ENCODE measurements at regions not wholly inside any gene's neighbourhood (a gene's known extent, or its start where the extent isn't known, plus 50 kb on each side); places are given as distances from the start of the nearest gene placed in this dataset.

DNA sequence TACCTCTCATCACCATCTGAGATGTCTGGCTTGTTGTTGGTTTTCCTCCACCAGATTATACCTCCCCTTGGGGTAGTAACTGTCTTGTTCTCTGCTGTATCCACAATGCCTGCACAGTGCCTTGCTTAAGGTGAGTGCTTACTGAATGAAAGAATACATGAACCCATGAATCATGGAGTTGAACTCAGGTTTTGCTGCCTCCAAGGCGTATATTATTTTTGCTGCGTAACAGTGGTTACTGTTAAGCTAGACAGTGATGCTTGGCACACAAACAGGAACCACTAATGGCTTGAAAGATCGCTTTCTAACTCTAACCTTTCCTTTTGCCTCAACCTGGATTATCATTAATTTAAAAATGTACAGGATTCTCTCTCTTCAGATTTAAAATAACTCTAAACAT, 695.8 kb downstream of the TOX3 start:
- intact Hi-C loops (cut with DNase I), result no loop called here
- 93 to 94% (median 93%) methylated on average over 3 of the region's 3 CpGs for WGBS, 3 donors
- ATAC-seq, result no peak
- no peak for DNase-seq
- Histone ChIP-seq H3K9me3 (no peaks in the 10 kb centered on the region), H3K27ac (no peak overlapping the region), H3K36me3 (ENCODE audit: insufficient read depth in 1 of 2, low read depth in 1 of 2) (no peaks in the 10 kb centered on the region), H3K4me3 (no peak overlapping the region), H3K4me1 (no peaks in the 10 kb centered on the region), H3K27me3 (ENCODE audit: insufficient read depth in 3 of 3, low read length in 2 of 3) (no peaks in the 10 kb centered on the region)
- TF ChIP-seq, protein P1, sequence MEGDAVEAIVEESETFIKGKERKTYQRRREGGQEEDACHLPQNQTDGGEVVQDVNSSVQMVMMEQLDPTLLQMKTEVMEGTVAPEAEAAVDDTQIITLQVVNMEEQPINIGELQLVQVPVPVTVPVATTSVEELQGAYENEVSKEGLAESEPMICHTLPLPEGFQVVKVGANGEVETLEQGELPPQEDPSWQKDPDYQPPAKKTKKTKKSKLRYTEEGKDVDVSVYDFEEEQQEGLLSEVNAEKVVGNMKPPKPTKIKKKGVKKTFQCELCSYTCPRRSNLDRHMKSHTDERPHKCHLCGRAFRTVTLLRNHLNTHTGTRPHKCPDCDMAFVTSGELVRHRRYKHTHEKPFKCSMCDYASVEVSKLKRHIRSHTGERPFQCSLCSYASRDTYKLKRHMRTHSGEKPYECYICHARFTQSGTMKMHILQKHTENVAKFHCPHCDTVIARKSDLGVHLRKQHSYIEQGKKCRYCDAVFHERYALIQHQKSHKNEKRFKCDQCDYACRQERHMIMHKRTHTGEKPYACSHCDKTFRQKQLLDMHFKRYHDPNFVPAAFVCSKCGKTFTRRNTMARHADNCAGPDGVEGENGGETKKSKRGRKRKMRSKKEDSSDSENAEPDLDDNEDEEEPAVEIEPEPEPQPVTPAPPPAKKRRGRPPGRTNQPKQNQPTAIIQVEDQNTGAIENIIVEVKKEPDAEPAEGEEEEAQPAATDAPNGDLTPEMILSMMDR (IDR thresholded peaks at IDR 0.05), result no peak

- TF ChIP-seq, protein P1 (IDR thresholded peaks at IDR 0.05), result no peak
- WGBS, 3 donors, result 41 to 53% (median 45%) methylated on average over 1 of the region's 1 CpG
- H3K4me3 ChIP-seq, result no peak overlapping the region
- no peak for ATAC-seq
- H3K27me3 ChIP-seq (ENCODE audit: insufficient read depth in 3 of 3, low read length in 2 of 3), result no peaks in the 10 kb centered on the region
- H3K36me3 ChIP-seq (ENCODE audit: insufficient read depth in 1 of 2, low read depth in 1 of 2), result no peaks in the 10 kb centered on the region
- no peak for DNase-seq
- H3K4me1 ChIP-seq, result no peaks in the 10 kb centered on the region
- no peak overlapping the region for H3K27ac ChIP-seq
- intact Hi-C loops (cut with DNase I), result no loop called here
- no peaks in the 10 kb centered on the region for H3K9me3 ChIP-seq
These were observed 697.2 kb downstream of the TOX3 start for GRCh38 chr16:51849715-51850114.

- ATAC-seq (no peak), DNase-seq (no peak)
- H3K27ac ChIP-seq, result no peak overlapping the region
- no peaks in the 10 kb centered on the region for H3K36me3 ChIP-seq (ENCODE audit: insufficient read depth in 1 of 2, low read depth in 1 of 2)
- H3K4me3 ChIP-seq, result no peak overlapping the region
- WGBS, 3 donors, result 43 to 54% (median 53%) methylated on average over 19 of the region's 19 CpGs
- TF ChIP-seq, protein P1 (IDR thresholded peaks at IDR 0.05), result no peak
- H3K27me3 ChIP-seq (ENCODE audit: insufficient read depth in 3 of 3, low read length in 2 of 3), result peaks cover 0 to 1% (median 0%) of the 10 kb centered on the region in 3 donors
- intact Hi-C loops (cut with DNase I), result no loop called here
- no peaks in the 10 kb centered on the region for H3K4me1 ChIP-seq
- H3K9me3 ChIP-seq, result no peaks in the 10 kb centered on the region
These were observed 694.7 kb upstream of the SALL1 start for GRCh38 chr16:51845586-51846305.

- 25 to 45% (median 34%) methylated on average over 1 of the region's 1 CpG for WGBS, 3 donors
- ATAC-seq (no peak), DNase-seq (no peak)
These were observed 688.8 kb upstream of the SALL1 start for GRCh38 chr16:51839727-51840462.

More at GRCh38 chr16:51839727-51840462, 688.8 kb upstream of the SALL1 start:
- H3K36me3 ChIP-seq (ENCODE audit: insufficient read depth in 1 of 2, low read depth in 1 of 2), result no peaks in the 10 kb centered on the region
- H3K27me3 ChIP-seq (ENCODE audit: insufficient read depth in 3 of 3, low read length in 2 of 3), result peaks cover 0 to 1% (median 0%) of the 10 kb centered on the region in 3 donors
- TF ChIP-seq, protein P1 (IDR thresholded peaks at IDR 0.05), result no peak
- no peaks in the 10 kb centered on the region for H3K4me1 ChIP-seq
- no peaks in the 10 kb centered on the region for H3K9me3 ChIP-seq
- H3K4me3 ChIP-seq, result no peak overlapping the region
- intact Hi-C loops (cut with DNase I), result no loop called here
- H3K27ac ChIP-seq, result no peak overlapping the region

All from psoas muscle (tissue), 7 donors.